Uterus (tissue), 3 donors: ENCODE measurements at regions not wholly inside any gene's neighbourhood (a gene's known extent, or its start where the extent isn't known, plus 50 kb on each side); places are given as distances from the start of the nearest gene placed in this dataset.

Experiments used
- DNase-seq, 2 donors: peaks; one replicate each; pipeline ENCODE4 v3.0.0-alpha.2; 2019 to 2020
- H3K27ac ChIP-seq, 2 donors: fragments of 200-600 bp; sonication (generic); 1 replicate in 1 of 2; 2 replicates in 1 of 2; pipeline ENCODE4 v1.5.1; 2016 to 2018
- H3K27me3 ChIP-seq, 2 donors: fragments of 200-600 bp; sonication (generic); one replicate each; pipeline ENCODE4 v1.5.1; 2018 to 2019; ENCODE audit warnings: control low read depth in 1 of 2
- H3K36me3 ChIP-seq, 2 donors: fragments of 200-600 bp; sonication (generic); one replicate each; pipeline ENCODE4 v1.5.1; 2019; ENCODE audit warnings: control low read depth in 1 of 2
- H3K4me1 ChIP-seq, 2 donors: fragments of 200-600 bp; sonication (generic); one replicate each; pipeline ENCODE4 v1.5.1; 2018 to 2019; ENCODE audit warnings: control low read depth in 1 of 2
- H3K4me3 ChIP-seq, 2 donors: fragments of 200-600 bp; sonication (generic); 1 replicate in 1 of 2; 2 replicates in 1 of 2; pipeline ENCODE4 v1.5.1; 2018 to 2019; ENCODE audit warnings: mild to moderate bottlenecking in 1 of 2
- H3K9me3 ChIP-seq, 2 donors: fragments of 200-600 bp; sonication (generic); one replicate each; pipeline ENCODE4 v1.5.1; 2019; ENCODE audit warnings: control low read depth in 1 of 2
- POLR2A ChIP-seq, 2 donors: fragments of 450-650 bp; IDR thresholded peaks; one replicate each; pipeline ENCODE4 v1.6.1; 2016; ENCODE audit warnings: antibody characterized with exemption in 2 of 2, mild to moderate bottlenecking in 1 of 2, moderate library complexity in 1 of 2
- intact Hi-C: fragments of 100-400 bp; cut with DNase I; formaldehyde crosslinking; loops from one replicate; pipeline ENCODE4 v1.15.1; 2023; ENCODE audit warnings: low total_unique reads
- TF ChIP-seq, protein P1 (sequence below), 4 experiments: fragments of 200-600 bp in 2 of 4; fragments of 450-650 bp in 2 of 4; sonication (generic) in 2 of 4; IDR thresholded peaks; one replicate each; pipeline ENCODE4 v1.5.1; 2016 to 2019; ENCODE audit warnings: antibody characterized with exemption in 4 of 4, mild to moderate bottlenecking in 2 of 4, moderate library complexity in 1 of 4
- donor health status: DM: yes; HTN: yes; CAD: no.

DNA sequence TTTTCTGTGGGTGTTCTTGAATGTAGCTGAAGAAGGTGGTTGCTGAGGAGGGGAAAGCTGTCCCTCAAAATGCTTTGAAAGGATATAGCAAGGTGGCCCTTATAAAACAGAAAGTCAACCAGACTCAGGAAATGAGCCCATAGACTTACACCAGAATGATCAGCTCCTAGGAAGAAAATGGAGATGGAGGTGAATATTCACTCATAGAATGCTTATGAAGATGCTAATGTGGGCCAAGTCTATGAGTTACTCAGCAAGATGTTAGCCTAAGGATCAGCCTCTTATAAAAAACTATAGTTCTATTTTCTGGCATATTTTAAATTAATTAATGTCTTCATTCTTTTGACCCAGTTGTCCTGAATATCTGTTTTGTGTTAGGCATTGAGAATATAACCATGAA lies 1054.0 kb downstream of the AGBL1 start:
- Histone ChIP-seq H3K4me3 (no peak overlapping the region), H3K27me3 (no peaks in the 10 kb centered on the region), H3K4me1 (no peaks in the 10 kb centered on the region), H3K27ac (no peak overlapping the region), H3K9me3 (no peaks in the 10 kb centered on the region), H3K36me3 (no peaks in the 10 kb centered on the region)
- no peak for DNase-seq
- no peak for TF ChIP-seq POLR2A (IDR thresholded peaks at IDR 0.05)
- TF ChIP-seq, protein P1, sequence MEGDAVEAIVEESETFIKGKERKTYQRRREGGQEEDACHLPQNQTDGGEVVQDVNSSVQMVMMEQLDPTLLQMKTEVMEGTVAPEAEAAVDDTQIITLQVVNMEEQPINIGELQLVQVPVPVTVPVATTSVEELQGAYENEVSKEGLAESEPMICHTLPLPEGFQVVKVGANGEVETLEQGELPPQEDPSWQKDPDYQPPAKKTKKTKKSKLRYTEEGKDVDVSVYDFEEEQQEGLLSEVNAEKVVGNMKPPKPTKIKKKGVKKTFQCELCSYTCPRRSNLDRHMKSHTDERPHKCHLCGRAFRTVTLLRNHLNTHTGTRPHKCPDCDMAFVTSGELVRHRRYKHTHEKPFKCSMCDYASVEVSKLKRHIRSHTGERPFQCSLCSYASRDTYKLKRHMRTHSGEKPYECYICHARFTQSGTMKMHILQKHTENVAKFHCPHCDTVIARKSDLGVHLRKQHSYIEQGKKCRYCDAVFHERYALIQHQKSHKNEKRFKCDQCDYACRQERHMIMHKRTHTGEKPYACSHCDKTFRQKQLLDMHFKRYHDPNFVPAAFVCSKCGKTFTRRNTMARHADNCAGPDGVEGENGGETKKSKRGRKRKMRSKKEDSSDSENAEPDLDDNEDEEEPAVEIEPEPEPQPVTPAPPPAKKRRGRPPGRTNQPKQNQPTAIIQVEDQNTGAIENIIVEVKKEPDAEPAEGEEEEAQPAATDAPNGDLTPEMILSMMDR (IDR thresholded peaks at IDR 0.05) = no peak
- intact Hi-C loops = no loop called here

GRCh38 chr15:87131067-87131466 lies 1051.4 kb downstream of the AGBL1 start:
- no peak for DNase-seq
- TF ChIP-seq, protein P1 (IDR thresholded peaks at IDR 0.05) = no peak
- H3K4me1 ChIP-seq = no peaks in the 10 kb centered on the region
- H3K27ac ChIP-seq = no peak overlapping the region
- intact Hi-C loops = no loop called here
- no peaks in the 10 kb centered on the region for H3K9me3 ChIP-seq
- H3K4me3 ChIP-seq = no peak overlapping the region
- no peaks in the 10 kb centered on the region for H3K36me3 ChIP-seq
- H3K27me3 ChIP-seq = no peaks in the 10 kb centered on the region

GRCh38 chr15:87129916-87130315 lies 1050.2 kb downstream of the AGBL1 start:
- TF ChIP-seq, protein P1 (IDR thresholded peaks at IDR 0.05) = no peak
- TF ChIP-seq POLR2A (IDR thresholded peaks at IDR 0.05) = no peak
- intact Hi-C loops = no loop called here
- no peaks in the 10 kb centered on the region for H3K36me3 ChIP-seq
- no peak overlapping the region for H3K4me3 ChIP-seq
- H3K4me1 ChIP-seq = no peaks in the 10 kb centered on the region
- no peaks in the 10 kb centered on the region for H3K27me3 ChIP-seq
- no peaks in the 10 kb centered on the region for H3K9me3 ChIP-seq
- H3K27ac ChIP-seq = no peak overlapping the region
- no peak for DNase-seq

DNA sequence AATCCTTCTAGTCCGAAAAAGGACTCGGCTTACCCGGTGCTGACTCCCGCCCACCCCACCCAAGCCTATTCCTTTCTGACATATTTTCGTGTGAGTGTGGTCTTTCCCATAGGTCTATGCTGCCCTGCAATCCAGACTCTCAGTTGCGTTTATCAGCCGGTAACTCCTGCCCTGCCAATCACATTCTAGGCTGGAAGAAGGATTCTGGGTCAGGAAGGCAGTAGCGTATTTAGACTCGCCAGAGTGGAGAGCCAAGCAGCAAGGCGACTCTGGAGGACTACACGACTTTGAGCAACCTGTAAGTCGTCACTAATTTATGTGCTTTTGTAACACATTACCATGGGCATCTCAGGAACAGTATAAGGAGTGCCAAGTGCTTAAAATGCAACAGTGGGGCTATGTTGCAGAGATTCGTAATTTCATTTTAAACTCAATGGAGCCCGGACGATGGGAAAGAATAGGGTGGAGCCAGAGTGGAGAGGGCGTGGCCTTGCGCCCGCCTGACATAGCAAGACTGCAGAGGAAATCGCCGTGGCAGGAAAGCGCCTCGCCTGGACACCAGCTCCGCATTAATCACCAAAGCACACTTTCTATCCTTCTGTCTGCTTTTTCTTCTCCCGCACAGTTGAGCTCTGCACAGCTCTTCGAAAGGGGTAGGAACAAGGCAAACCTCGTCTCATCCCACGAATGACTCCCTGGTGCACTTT lies 1044.2 kb downstream of the AGBL1 start:
- no peaks in the 10 kb centered on the region for H3K27me3 ChIP-seq
- TF ChIP-seq, protein P1 (IDR thresholded peaks at IDR 0.05) = no peak
- no peak for TF ChIP-seq POLR2A (IDR thresholded peaks at IDR 0.05)
- no peaks in the 10 kb centered on the region for H3K9me3 ChIP-seq
- no peak overlapping the region for H3K4me3 ChIP-seq
- H3K4me1 ChIP-seq = no peaks in the 10 kb centered on the region
- H3K36me3 ChIP-seq = no peaks in the 10 kb centered on the region
- H3K27ac ChIP-seq = no peak overlapping the region
- intact Hi-C loops = no loop called here
- DNase-seq = no peak

- Histone ChIP-seq H3K9me3 (no peaks in the 10 kb centered on the region), H3K36me3 (no peaks in the 10 kb centered on the region), H3K4me1 (no peaks in the 10 kb centered on the region), H3K4me3 (no peak overlapping the region), H3K27ac (no peak overlapping the region), H3K27me3 (no peaks in the 10 kb centered on the region)
- TF ChIP-seq, protein P1 (IDR thresholded peaks at IDR 0.05) = no peak
- TF ChIP-seq POLR2A (IDR thresholded peaks at IDR 0.05) = no peak
- no peak for DNase-seq
- intact Hi-C loops = no loop called here
These were observed 1041.7 kb downstream of the AGBL1 start for GRCh38 chr15:87121336-87121735.
